IPS-NIHi7 (cell line): ENCODE measurements at regions not wholly inside any gene's neighbourhood (a gene's known extent, or its start where the extent isn't known, plus 50 kb on each side); places are given as distances from the start of the nearest gene placed in this dataset.

Experiments used
- DNase-seq: peaks from one replicate; pipeline ENCODE4 v3.0.0; 2012; ENCODE audit warnings: mixed read lengths; ENCODE audit errors: extremely low spot score

GRCh38 chr2:241924069-241924908 is 54.8 kb downstream of the RTP5 start:
- no peak for DNase-seq

- DNase-seq = no peak
Measured at GRCh38 chr2:241924909-241925250, 55.4 kb downstream of the RTP5 start.

- no peak for DNase-seq
Measured at GRCh38 chr2:241925277-241925676, 55.7 kb downstream of the RTP5 start.

- no peak for DNase-seq
Measured at GRCh38 chr2:241925821-241926441, 56.4 kb downstream of the RTP5 start.

- no peak for DNase-seq
Measured at GRCh38 chr2:241926541-241927311, 57.2 kb downstream of the RTP5 start.

GRCh38 chr2:241929551-241930490 is 60.3 kb downstream of the RTP5 start:
- DNase-seq = no peak

- no peak for DNase-seq
Measured at GRCh38 chr2:241931084-241931975, 61.8 kb downstream of the RTP5 start.

- DNase-seq = no peak
Measured at GRCh38 chr2:241931976-241932898, 62.7 kb downstream of the RTP5 start.

- DNase-seq = no peak
Measured at GRCh38 chr2:241932899-241933178, 63.3 kb downstream of the RTP5 start.

GRCh38 chr2:241933179-241933911 is 63.8 kb downstream of the RTP5 start:
- no peak for DNase-seq

GRCh38 chr2:241935314-241935713 is 65.8 kb downstream of the RTP5 start:
- DNase-seq = no peak

- no peak for DNase-seq
Measured at GRCh38 chr2:241935774-241936173, 66.2 kb downstream of the RTP5 start.

GRCh38 chr2:241936457-241937133 is 67.1 kb downstream of the RTP5 start:
- no peak for DNase-seq

GRCh38 chr2:241937297-241937696 is 67.8 kb downstream of the RTP5 start:
- DNase-seq = no peak

GRCh38 chr2:241939541-241939940 is 70.0 kb downstream of the RTP5 start:
- DNase-seq = no peak

- no peak for DNase-seq
Measured at GRCh38 chr2:241940329-241940728, 70.8 kb downstream of the RTP5 start.

- no peak for DNase-seq
Measured at GRCh38 chr2:241941691-241942301, 72.3 kb downstream of the RTP5 start.
